PC-3 (cell line): ENCODE measurements at regions not wholly inside any gene's neighbourhood (a gene's known extent, or its start where the extent isn't known, plus 50 kb on each side); places are given as distances from the start of the nearest gene placed in this dataset.

Source experiments
- ATAC-seq: fragments of 200-7000 bp; cut with Tn5 transposase; 2 replicates; pipeline ENCODE4 v1.9.1; 2020; ENCODE audit warnings: mild to moderate bottlenecking, moderate library complexity
- BruUV-seq: library from RNA; stranded (reverse); fragments of 400-500 nt; replicated peaks from 2 replicates; lab custom pipeline; 2021; lab: Mats Ljungman, UMichigan
- CTCF ChIA-PET: fragments of 300-600 bp; sonication (Branson Sonifier 250); formaldehyde crosslinking; loops from one replicate; lab custom pipeline; 2022; ENCODE audit warnings: antibody characterized with exemption; lab: Charles Lee
- POLR2A ChIA-PET: fragments of 300-600 bp; sonication (Branson Sonifier 250); formaldehyde crosslinking; loops from one replicate; lab custom pipeline; 2022; ENCODE audit warnings: antibody characterized with exemption; ENCODE audit not compliant: unreplicated experiment; lab: Charles Lee
- DNase-seq: peaks from one replicate; pipeline ENCODE4 v3.0.0-alpha.2; 2015
- H2AFZ ChIP-seq: fragments of 300-600 bp; sonication (generic); 2 replicates; pipeline ENCODE4 v1.6.0; 2016; ENCODE audit warnings: antibody characterized with exemption, low read length
- H3F3A ChIP-seq: fragments of 300-600 bp; sonication (generic); one replicate; pipeline ENCODE4 v1.6.0; 2017; ENCODE audit warnings: antibody characterized with exemption, low read length, control low read depth, mild to moderate bottlenecking; ENCODE audit not compliant: unreplicated experiment
- H3K27ac ChIP-seq: fragments of 300-600 bp; sonication (generic); 2 replicates; pipeline ENCODE4 v1.5.1; 2016; ENCODE audit warnings: mild to moderate bottlenecking, low read length
- H3K27me3 ChIP-seq: fragments of 300-600 bp; sonication (generic); 2 replicates; pipeline ENCODE4 v1.6.1; 2016; ENCODE audit warnings: low read length, mixed read lengths
- H3K36me3 ChIP-seq: fragments of 300-600 bp; sonication (generic); 2 replicates; pipeline ENCODE4 v1.6.1; 2016; ENCODE audit warnings: low read depth, mixed run types, low read length, mixed read lengths
- H3K4me1 ChIP-seq: fragments of 300-600 bp; sonication (generic); 2 replicates; pipeline ENCODE4 v1.5.1; 2016; ENCODE audit warnings: low read length; ENCODE audit not compliant: insufficient read depth
- H3K4me2 ChIP-seq: fragments of 300-600 bp; sonication (generic); 2 replicates; pipeline ENCODE4 v1.6.0; 2016; ENCODE audit warnings: low read length
- H3K4me3 ChIP-seq: fragments of 300-600 bp; sonication (generic); 2 replicates; pipeline ENCODE4 v1.5.1; 2016; ENCODE audit warnings: mild to moderate bottlenecking, low read length, mixed read lengths
- H3K79me2 ChIP-seq: fragments of 300-600 bp; sonication (generic); 2 replicates; pipeline ENCODE4 v1.6.1; 2017; ENCODE audit warnings: low read length, mixed read lengths
- H3K9ac ChIP-seq: fragments of 300-600 bp; sonication (generic); 2 replicates; pipeline ENCODE4 v1.6.0; 2016; ENCODE audit warnings: mild to moderate bottlenecking, low read length
- H3K9me2 ChIP-seq: fragments of 300-600 bp; sonication (generic); replicated peaks from 2 replicates; pipeline ENCODE4 v1.6.1; 2016; ENCODE audit warnings: mixed run types, low read length, mixed read lengths
- H3K9me3 ChIP-seq: fragments of 300-600 bp; sonication (generic); 2 replicates; pipeline ENCODE4 v1.6.1; 2016; ENCODE audit warnings: low read length, mixed read lengths
- H4K20me1 ChIP-seq: fragments of 300-600 bp; sonication (generic); 2 replicates; pipeline ENCODE4 v1.6.1; 2016; ENCODE audit warnings: low read length, mixed read lengths
- CTCF ChIP-seq: fragments of 300-600 bp; sonication (generic); conservative IDR thresholded peaks from 2 replicates; pipeline ENCODE4 v1.5.1; 2017; ENCODE audit warnings: antibody characterized with exemption, low read depth, mild to moderate bottlenecking, low read length
- EZH2 ChIP-seq: fragments of 300-600 bp; sonication (generic); IDR thresholded peaks from one replicate; pipeline ENCODE4 v1.6.1; 2017; ENCODE audit warnings: antibody characterized with exemption, mild to moderate bottlenecking, low read length; ENCODE audit not compliant: unreplicated experiment
- EZH2phosphoT487 ChIP-seq: fragments of 300-600 bp; sonication (generic); IDR thresholded peaks from 2 replicates; pipeline ENCODE4 v1.6.1; 2018; ENCODE audit warnings: mild to moderate bottlenecking, antibody characterized with exemption, low read length, borderline replicate concordance
- intact Hi-C: fragments of 100-400 bp; cut with micrococcal nuclease; formaldehyde crosslinking; loops from 2 replicates; pipeline ENCODE4 v1.9.0; 2023

- no peaks in the 10 kb centered on the region for H3K9me2 ChIP-seq
- H3K4me1 ChIP-seq = no peaks in the 10 kb centered on the region
- H2AFZ ChIP-seq = no peak overlapping the region
- no TSS peak for BruUV-seq
- no peaks in the 10 kb centered on the region for H4K20me1 ChIP-seq
- no peak; the same call in 1 of the 2 replicates for ATAC-seq
- no peaks in the 10 kb centered on the region for H3F3A ChIP-seq
- DNase-seq = no peak
- intact Hi-C loops = no loop called here
- no peak overlapping the region for H3K9ac ChIP-seq
- 0 out of 2 replicates have a peak overlapping the region, but pooled peaks have one; percentile 1 for H3K4me2 ChIP-seq
- CTCF ChIA-PET = no interaction called here
- H3K27me3 ChIP-seq = peaks cover 28% of the 10 kb centered on the region
- no peaks in the 10 kb centered on the region for H3K9me3 ChIP-seq
- no peaks in the 10 kb centered on the region for H3K79me2 ChIP-seq
- TF ChIP-seq CTCF = no peak
- TF ChIP-seq EZH2 = no peak
- TF ChIP-seq EZH2phosphoT487 = no peak
- POLR2A ChIA-PET = no interaction called here
- H3K36me3 ChIP-seq = no peaks in the 10 kb centered on the region
- no peak overlapping the region for H3K27ac ChIP-seq
- H3K4me3 ChIP-seq = no peak overlapping the region
Observed at GRCh38 chr12:105992849-105993740, 145.7 kb downstream of the NUAK1 start.

GRCh38 chr12:105993766-105994555, 144.8 kb downstream of the NUAK1 start:
- Histone ChIP-seq H3K79me2 (no peaks in the 10 kb centered on the region), H4K20me1 (no peaks in the 10 kb centered on the region), H3K4me1 (no peaks in the 10 kb centered on the region), H3K9me2 (no peaks in the 10 kb centered on the region), H3K36me3 (no peaks in the 10 kb centered on the region), H3K4me2 (0 out of 2 replicates have a peak overlapping the region, but pooled peaks have one; percentile 1), H3K4me3 (no peak overlapping the region), H3K27ac (no peak overlapping the region), H2AFZ (no peak overlapping the region), H3K27me3 (peaks cover 28% of the 10 kb centered on the region), H3K9me3 (no peaks in the 10 kb centered on the region), H3F3A (no peaks in the 10 kb centered on the region), H3K9ac (no peak overlapping the region)
- no TSS peak for BruUV-seq
- CTCF ChIA-PET = no interaction called here
- ATAC-seq (no peak), DNase-seq (no peak)
- intact Hi-C loops = no loop called here
- POLR2A ChIA-PET = no interaction called here
- TF ChIP-seq EZH2phosphoT487 (no peak), CTCF (no peak), EZH2 (no peak)

- H3K9me2 ChIP-seq = no peaks in the 10 kb centered on the region
- H3K4me2 ChIP-seq = no peak overlapping the region
- no peaks in the 10 kb centered on the region for H3K36me3 ChIP-seq
- no peak overlapping the region for H2AFZ ChIP-seq
- ChIA-PET POLR2A (no interaction called here), CTCF (no interaction called here)
- H4K20me1 ChIP-seq = no peaks in the 10 kb centered on the region
- BruUV-seq = no TSS peak
- H3F3A ChIP-seq = no peaks in the 10 kb centered on the region
- H3K79me2 ChIP-seq = no peaks in the 10 kb centered on the region
- peaks cover 28% of the 10 kb centered on the region for H3K27me3 ChIP-seq
- no peak overlapping the region for H3K9ac ChIP-seq
- no peaks in the 10 kb centered on the region for H3K9me3 ChIP-seq
- intact Hi-C loops = no loop called here
- ATAC-seq = no peak
- TF ChIP-seq CTCF (no peak), EZH2phosphoT487 (no peak), EZH2 (no peak)
- peaks cover 9% of the 10 kb centered on the region for H3K4me1 ChIP-seq
- H3K27ac ChIP-seq = no peak overlapping the region
- DNase-seq = no peak
- no peak overlapping the region for H3K4me3 ChIP-seq
Observed at GRCh38 chr12:105995961-105996431, 142.8 kb downstream of the NUAK1 start.
